ENCODE measurements at regions not wholly inside any gene's neighbourhood (a gene's known extent, or its start where the extent isn't known, plus 50 kb on each side); places are given as distances from the start of the nearest gene placed in this dataset.

DNA sequence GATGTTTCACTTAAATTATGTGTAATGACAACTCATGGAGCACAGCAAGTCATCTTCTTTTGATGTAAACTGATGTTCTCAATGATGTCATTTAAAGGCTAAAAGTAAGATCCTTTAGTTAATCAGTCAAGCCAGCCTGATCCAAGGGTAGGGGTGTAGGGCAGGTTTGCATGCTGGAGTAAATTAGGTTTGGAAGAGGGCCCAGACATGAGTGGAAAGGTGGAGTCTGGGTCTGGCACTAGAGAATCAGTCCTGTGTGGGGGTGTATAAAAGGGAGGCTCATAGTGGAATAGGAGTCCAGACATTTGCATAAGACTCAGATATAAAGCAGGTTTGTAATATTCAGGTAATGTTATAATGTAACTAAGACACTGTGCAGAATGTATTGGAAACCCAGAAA is 88.8 kb upstream of the NYAP2 start (continued):
- TF ChIP-seq ZNF282 (CRISPR knock-in tag; IDR thresholded peaks at IDR 0.05) (no peak), NFIC (IDR thresholded peaks at IDR 0.05) (no peak)

DNA sequence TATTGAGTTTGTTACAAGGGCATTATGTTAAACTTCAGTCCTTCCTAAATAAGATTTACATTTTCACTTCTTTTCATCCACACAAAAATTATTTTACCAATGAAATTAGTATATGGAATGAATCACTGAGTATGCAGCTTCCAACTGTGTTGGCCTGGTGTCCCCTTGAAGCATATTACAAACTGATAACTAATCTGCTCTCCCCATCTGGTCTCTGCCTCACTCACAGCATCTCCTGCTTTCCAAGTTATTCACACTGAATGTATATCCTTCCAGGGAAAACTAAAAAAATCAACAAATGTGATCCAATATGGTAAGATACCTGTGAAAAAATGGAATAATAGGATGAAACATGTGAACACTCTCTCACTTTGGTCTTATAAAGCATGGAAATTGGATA is 90.0 kb upstream of the NYAP2 start:
- no peak for DNase-seq (ENCODE audit: extremely low read depth in 1 of 4, low spot score in 3 of 4)
- Histone ChIP-seq H2AFZ (ENCODE audit: low read depth, low read length) (no peak overlapping the region), H3K79me2 (ENCODE audit: control insufficient read depth, insufficient read depth, low read length) (no peaks in the 10 kb centered on the region), H3K9me1 (ENCODE audit: control insufficient read depth, insufficient read depth, low read length) (no peaks in the 10 kb centered on the region), H3K9me3 (replicated peaks; ENCODE audit: control insufficient read depth, insufficient read depth, low read depth, low read length) (no peaks in the 10 kb centered on the region), H3K4me2 (ENCODE audit: insufficient read depth, low read length) (no peak overlapping the region), H3K36me3 (ENCODE audit: control insufficient read depth, insufficient read depth, low read length) (no peaks in the 10 kb centered on the region), H3K27me3 (ENCODE audit: control insufficient read depth in 2 of 2, insufficient read depth in 2 of 2, low read length in 2 of 2) (no peaks in the 10 kb centered on the region), H3K4me1 (replicated peaks in 1 of 2; ENCODE audit: control insufficient read depth in 2 of 2, insufficient read depth in 2 of 2, low read length in 2 of 2) (no peaks in the 10 kb centered on the region), H3K4me3 (no peak overlapping the region), H4K20me1 (replicated peaks; ENCODE audit: control insufficient read depth, insufficient read depth, low read length) (no peaks in the 10 kb centered on the region), H3K27ac (ENCODE audit: extremely low read depth, low read depth, low read length) (no peak overlapping the region), H3K9ac (ENCODE audit: insufficient read depth in 1 of 2, low read depth in 2 of 2, low read length in 2 of 2) (no peak overlapping the region)
- ChIA-PET POLR2A (no interaction called here), CTCF (ENCODE audit: low intra/inter-chr PET ratio) (no interaction called here)
- in situ Hi-C loops (cut with MboI) = no loop called here
- TF ChIP-seq BCOR (IDR thresholded peaks at IDR 0.05) = no peak
- no peak for TF ChIP-seq HMG20B (CRISPR knock-in tag; IDR thresholded peaks at IDR 0.05)
- no peak for TF ChIP-seq TBL1XR1 (IDR thresholded peaks at IDR 0.05; ENCODE audit: low read length in 2 of 2)
- TF ChIP-seq, protein P1, sequence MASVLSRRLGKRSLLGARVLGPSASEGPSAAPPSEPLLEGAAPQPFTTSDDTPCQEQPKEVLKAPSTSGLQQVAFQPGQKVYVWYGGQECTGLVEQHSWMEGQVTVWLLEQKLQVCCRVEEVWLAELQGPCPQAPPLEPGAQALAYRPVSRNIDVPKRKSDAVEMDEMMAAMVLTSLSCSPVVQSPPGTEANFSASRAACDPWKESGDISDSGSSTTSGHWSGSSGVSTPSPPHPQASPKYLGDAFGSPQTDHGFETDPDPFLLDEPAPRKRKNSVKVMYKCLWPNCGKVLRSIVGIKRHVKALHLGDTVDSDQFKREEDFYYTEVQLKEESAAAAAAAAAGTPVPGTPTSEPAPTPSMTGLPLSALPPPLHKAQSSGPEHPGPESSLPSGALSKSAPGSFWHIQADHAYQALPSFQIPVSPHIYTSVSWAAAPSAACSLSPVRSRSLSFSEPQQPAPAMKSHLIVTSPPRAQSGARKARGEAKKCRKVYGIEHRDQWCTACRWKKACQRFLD (CRISPR knock-in tag; IDR thresholded peaks at IDR 0.05) = no peak
- TF ChIP-seq, protein P2, sequence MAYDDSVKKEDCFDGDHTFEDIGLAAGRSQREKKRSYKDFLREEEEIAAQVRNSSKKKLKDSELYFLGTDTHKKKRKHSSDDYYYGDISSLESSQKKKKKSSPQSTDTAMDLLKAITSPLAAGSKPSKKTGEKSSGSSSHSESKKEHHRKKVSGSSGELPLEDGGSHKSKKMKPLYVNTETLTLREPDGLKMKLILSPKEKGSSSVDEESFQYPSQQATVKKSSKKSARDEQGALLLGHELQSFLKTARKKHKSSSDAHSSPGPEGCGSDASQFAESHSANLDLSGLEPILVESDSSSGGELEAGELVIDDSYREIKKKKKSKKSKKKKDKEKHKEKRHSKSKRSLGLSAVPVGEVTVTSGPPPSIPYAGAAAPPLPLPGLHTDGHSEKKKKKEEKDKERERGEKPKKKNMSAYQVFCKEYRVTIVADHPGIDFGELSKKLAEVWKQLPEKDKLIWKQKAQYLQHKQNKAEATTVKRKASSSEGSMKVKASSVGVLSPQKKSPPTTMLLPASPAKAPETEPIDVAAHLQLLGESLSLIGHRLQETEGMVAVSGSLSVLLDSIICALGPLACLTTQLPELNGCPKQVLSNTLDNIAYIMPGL (CRISPR knock-in tag; IDR thresholded peaks at IDR 0.05) = no peak
- TF ChIP-seq, protein P3, sequence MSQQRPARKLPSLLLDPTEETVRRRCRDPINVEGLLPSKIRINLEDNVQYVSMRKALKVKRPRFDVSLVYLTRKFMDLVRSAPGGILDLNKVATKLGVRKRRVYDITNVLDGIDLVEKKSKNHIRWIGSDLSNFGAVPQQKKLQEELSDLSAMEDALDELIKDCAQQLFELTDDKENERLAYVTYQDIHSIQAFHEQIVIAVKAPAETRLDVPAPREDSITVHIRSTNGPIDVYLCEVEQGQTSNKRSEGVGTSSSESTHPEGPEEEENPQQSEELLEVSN (IDR thresholded peaks at IDR 0.05; ENCODE audit: borderline replicate concordance in 1 of 2, extremely low read depth in 1 of 2, insufficient read depth in 1 of 2, insufficient read length in 1 of 2, low read depth in 1 of 2, low read length in 1 of 2, poor library complexity in 1 of 2, severe bottlenecking in 1 of 2) = no peak
- no peak for TF ChIP-seq JUNB (CRISPR knock-in tag; conservative IDR thresholded peaks at IDR 0.05)
- TF ChIP-seq NFIC (IDR thresholded peaks at IDR 0.05) = no peak
- TF ChIP-seq, protein P4, sequence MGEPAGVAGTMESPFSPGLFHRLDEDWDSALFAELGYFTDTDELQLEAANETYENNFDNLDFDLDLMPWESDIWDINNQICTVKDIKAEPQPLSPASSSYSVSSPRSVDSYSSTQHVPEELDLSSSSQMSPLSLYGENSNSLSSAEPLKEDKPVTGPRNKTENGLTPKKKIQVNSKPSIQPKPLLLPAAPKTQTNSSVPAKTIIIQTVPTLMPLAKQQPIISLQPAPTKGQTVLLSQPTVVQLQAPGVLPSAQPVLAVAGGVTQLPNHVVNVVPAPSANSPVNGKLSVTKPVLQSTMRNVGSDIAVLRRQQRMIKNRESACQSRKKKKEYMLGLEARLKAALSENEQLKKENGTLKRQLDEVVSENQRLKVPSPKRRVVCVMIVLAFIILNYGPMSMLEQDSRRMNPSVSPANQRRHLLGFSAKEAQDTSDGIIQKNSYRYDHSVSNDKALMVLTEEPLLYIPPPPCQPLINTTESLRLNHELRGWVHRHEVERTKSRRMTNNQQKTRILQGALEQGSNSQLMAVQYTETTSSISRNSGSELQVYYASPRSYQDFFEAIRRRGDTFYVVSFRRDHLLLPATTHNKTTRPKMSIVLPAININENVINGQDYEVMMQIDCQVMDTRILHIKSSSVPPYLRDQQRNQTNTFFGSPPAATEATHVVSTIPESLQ (CRISPR knock-in tag; IDR thresholded peaks at IDR 0.05) = no peak
- TF ChIP-seq ZNF217 (CRISPR knock-in tag; IDR thresholded peaks at IDR 0.05) = no peak
- TF ChIP-seq FOS (IDR thresholded peaks at IDR 0.05; ENCODE audit: extremely low read depth, insufficient read length) = no peak
- TF ChIP-seq CBFA2T3 (IDR thresholded peaks at IDR 0.05) = no peak
- TF ChIP-seq, protein P5, sequence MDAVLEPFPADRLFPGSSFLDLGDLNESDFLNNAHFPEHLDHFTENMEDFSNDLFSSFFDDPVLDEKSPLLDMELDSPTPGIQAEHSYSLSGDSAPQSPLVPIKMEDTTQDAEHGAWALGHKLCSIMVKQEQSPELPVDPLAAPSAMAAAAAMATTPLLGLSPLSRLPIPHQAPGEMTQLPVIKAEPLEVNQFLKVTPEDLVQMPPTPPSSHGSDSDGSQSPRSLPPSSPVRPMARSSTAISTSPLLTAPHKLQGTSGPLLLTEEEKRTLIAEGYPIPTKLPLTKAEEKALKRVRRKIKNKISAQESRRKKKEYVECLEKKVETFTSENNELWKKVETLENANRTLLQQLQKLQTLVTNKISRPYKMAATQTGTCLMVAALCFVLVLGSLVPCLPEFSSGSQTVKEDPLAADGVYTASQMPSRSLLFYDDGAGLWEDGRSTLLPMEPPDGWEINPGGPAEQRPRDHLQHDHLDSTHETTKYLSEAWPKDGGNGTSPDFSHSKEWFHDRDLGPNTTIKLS (IDR thresholded peaks at IDR 0.05; ENCODE audit: borderline replicate concordance, low read depth) = no peak
- BruUV-seq (replicated peaks) = no TSS peak
- FAIRE-seq = no peak
- ATAC-seq = no peak
- intact Hi-C loops (cut with micrococcal nuclease) = no loop called here
